Cardiac septum (tissue), 1 donor: ENCODE measurements at regions not wholly inside any gene's neighbourhood (a gene's known extent, or its start where the extent isn't known, plus 50 kb on each side); places are given as distances from the start of the nearest gene placed in this dataset.

Experiments used
- DNase-seq: peaks from one replicate; pipeline ENCODE4 v3.0.0-alpha.2; 2020; ENCODE audit warnings: low spot score
- intact Hi-C: fragments of 100-400 bp; cut with DNase I; formaldehyde crosslinking; loops from one replicate; pipeline ENCODE4 v1.14.0; 2022
- donor health status: DM: no; HTN: no; CAD: no.

DNA sequence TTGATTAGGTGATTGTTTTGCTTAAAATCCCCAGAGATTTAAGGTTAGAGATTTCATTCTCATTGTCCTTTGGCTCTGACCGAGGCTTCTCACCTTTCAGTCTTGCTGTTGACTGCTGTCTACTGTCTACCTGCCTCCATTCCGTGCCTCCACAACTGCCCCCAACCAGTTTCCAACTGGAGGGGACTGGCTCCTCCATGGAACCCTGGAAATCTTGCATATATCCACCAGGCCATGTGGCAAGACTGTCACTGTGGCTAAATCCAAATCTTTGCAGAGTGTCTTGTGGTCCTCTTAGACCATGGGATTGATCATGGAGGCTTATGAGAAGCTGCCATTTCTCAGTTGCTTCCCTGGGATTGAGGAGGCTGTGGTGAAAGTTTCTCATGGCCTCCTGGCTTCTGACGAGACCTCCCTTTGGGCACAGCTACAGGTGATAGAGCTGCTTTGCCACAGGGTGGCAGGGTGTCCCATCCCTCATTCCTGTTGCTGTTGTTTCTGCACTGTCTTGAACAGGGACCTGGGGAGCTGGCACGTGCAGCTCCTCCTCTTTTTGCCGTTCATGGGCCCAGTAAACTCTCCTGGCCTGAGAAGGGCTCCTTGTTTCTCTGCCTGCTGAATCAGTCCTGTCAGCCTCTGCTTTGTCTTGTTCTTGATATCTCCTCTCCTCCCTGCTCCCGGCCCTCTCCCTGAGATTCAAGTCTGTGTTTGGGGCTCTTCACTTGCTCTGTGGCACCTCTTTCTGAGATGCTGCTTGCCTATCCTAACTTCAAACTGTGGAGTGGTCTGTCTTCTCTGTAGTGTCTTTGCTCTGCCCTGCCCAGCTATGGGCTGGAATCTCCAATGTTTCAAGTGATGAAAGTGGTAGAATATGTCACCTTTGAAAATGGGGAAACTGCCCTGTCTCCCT, 63.6 kb upstream of the IGFBP3 start:
- intact Hi-C loops, result no loop called here
- DNase-seq, result no peak

GRCh38 chr7:45983720-45984255, 62.7 kb upstream of the IGFBP3 start:
- intact Hi-C loops, result no loop called here
- DNase-seq, result peak; percentile 70

- no peak for DNase-seq
- intact Hi-C loops, result no loop called here
These were observed 62.0 kb upstream of the IGFBP3 start for GRCh38 chr7:45982907-45983719.

DNA sequence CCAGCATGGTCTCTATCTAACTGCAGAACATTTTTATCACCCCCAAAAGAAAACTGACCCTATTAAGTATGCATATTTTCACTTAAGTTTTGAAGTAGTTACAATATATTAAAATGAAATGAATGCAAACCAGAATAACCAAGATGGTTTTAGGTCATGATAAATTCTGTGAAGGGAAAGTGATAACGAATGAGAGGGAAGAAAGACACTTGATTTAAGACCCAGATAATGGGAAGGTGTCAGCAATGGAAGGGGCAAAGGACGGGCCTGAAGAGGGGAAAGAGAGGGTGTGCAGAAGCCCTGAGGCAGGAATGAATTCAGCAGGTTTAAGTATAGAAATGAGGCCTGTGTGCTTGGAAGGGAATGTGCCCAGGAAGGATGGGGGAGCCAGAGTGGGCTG, 61.1 kb upstream of the IGFBP3 start:
- intact Hi-C loops, result no loop called here

GRCh38 chr7:45980973-45981372, 59.9 kb upstream of the IGFBP3 start:
- no peak for DNase-seq
- intact Hi-C loops, result no loop called here

More for the DNA sequence above, 61.1 kb upstream of the IGFBP3 start:
- no peak for DNase-seq

DNA sequence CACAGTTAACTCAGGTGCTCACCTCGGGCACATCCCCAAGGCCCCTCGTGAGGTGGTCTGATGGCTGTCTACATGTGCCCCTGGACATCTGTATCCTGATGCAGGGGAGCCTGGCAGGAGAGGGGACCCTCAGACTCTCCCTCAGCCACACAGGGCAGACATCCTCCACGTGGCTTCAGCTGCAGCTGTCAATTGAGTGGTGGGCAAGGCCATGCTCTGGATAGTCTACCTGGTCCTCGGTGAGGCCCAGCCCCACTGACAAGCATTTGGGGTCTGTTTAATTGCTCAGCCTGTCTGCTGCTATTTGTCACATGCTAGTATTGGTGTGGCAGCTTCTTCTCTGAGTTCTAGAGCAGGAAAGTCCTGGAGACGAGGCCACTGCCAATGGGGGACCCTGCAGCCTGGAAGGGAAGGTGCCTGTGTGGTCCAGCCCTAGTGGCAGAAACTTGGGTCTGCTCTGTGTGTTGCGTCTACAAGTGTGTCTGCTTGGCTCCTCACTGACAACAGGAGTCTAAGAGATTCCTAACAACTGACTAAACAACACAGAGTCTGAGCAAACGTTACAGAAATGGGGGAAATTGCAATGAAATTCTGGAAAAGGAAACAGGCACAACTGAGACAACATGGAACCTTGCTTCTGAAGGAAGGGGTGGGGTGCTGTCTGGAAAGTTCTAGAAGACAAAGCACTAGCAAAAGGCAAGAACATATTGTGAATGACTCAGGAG, 59.3 kb upstream of the IGFBP3 start:
- DNase-seq, result no peak
- intact Hi-C loops, result no loop called here

DNA sequence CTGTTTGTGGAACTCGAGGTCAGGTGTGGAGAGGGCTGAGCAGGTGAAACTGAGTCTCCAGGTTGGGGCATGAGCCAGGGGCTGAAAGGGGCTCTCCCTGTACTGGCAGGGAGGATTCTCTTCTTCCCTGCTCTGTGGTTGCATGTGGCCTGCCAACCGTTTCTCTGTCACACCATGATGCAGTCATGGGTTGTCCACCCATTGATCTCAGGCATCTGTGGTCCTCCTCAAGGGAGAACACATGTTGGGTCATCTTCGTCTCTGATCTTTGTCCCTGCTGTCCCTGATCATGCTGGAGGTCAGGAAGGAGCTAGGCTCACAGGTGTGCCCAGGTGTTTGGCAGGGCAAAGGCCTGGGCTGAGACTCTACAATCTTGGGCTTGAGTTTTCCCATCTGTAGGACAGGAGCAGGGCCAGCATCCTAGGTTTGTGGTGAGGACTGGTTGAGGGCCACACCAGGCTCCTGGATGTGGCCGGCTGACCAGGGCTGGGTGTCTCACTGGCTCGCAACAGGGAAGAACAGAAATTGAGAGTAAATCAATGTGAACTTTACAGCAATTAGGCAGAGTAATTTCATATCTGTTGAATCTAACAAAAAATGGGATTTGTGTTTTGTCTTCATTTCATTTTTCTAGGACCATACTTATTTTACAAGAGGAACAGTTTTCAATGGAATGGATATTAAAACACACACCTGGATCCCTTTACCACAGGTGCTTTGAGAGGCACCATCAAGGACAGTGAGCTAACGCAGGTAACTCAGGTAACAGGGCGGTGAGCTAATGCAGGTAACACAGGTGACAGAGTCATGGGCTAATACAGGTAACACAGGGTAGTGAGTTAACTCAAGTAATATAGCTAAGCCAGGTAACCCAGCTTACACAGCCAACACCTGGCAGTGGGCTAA, 58.5 kb upstream of the IGFBP3 start:
- intact Hi-C loops, result no loop called here
- peak; percentile 65 for DNase-seq

- DNase-seq, result no peak
- intact Hi-C loops, result no loop called here
These were observed 57.7 kb upstream of the IGFBP3 start for GRCh38 chr7:45978731-45979211.

DNA sequence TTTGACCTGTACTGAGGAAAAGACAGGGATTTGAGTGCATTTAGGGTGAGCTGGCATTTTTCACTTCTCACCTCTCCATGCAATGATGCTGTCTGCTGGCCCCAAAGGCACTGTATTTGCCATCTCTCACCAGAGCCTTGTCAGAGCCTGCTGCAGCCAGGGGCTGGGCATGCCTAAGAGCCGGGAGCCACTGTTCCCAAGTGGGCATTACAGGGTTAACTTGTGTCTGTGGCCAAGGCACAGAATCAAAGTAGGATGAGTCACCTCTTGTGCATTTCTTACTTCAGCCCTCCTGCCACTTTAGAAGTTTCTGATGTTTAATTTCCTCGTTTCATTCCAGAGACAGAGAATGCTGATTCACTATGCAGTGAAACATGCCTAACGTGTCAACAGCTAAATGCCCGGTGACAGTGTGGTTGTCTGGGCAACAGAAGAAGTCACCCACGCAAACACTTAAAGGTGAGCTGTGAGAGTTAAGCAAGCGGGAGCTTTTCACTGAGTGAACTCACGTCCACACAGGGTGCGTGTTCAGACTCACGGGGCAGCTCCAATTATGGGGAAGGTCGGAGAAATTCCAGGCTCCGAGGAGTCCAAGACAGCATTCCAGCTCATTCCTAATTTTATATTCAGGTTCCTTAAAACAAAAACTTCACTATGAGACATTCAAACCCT, 57.1 kb upstream of the IGFBP3 start:
- peak; percentile 70 for DNase-seq
- intact Hi-C loops, result no loop called here

- intact Hi-C loops, result no loop called here
- no peak for DNase-seq
These were observed 56.2 kb upstream of the IGFBP3 start for GRCh38 chr7:45977256-45977780.

DNA sequence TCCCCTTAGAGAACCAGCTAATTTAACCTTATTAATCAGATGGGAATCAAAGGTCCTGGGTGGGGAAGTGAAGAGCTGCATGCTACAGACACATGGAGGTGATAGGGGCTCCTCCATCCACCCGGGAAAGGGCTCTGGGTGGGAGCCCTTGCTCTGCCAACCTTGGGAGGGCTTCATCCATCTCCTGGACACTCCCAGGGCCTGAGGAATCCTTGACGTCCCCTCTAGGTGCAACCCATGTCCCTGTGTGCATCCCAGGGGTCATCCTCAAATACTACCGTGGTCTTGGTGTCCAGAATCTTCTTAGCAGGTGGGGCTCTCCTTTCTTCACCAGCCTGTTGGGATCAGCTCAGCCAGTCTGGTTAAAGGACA, 55.4 kb upstream of the IGFBP3 start:
- intact Hi-C loops, result no loop called here
- DNase-seq, result no peak

DNA sequence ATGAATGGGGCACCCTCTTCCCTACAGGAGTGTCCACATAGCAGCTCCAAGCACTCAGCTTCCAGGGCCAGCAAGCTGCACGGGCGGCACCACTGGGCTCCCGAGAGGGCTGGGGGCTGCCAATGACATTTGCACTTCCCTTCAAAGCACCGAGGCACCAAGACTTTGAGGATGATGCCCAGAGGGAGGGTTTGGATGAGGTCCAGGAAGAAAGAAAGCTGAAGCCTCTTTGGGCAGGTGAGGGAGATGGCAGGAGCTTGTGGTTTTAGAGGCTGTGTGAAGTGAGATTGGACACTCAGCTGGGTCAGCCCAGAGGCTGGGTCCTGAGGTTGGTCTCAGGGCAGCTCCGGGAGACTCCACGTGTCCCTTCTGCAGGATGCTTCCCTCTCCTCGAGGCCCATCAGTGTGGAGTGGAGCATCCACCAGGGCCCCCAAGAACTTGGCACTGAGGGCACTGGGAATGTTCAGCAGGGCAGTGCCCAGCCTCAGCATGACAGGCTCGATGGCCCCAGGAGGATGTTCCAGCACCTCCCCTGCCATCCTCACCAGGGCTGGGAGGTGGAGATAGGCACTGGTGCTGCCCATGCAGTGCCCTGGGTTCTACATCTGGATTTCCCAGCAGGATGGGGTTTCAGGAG, 54.9 kb upstream of the IGFBP3 start:
- DNase-seq, result peak; percentile 64
- intact Hi-C loops, result no loop called here

GRCh38 chr7:45975367-45975766, 54.3 kb upstream of the IGFBP3 start:
- no peak for DNase-seq
- intact Hi-C loops, result no loop called here

GRCh38 chr7:45974540-45975360, 53.7 kb upstream of the IGFBP3 start:
- intact Hi-C loops, result no loop called here
- peak; percentile 58 for DNase-seq

- intact Hi-C loops, result no loop called here
- DNase-seq, result peak; percentile 65
These were observed 52.9 kb upstream of the IGFBP3 start for GRCh38 chr7:45973725-45974532.
